ENCODE measurements at regions not wholly inside any gene's neighbourhood (a gene's known extent, or its start where the extent isn't known, plus 50 kb on each side); places are given as distances from the start of the nearest gene placed in this dataset.

- no peak overlapping the region for H2BK15ac ChIP-seq (ENCODE audit: low read depth, low read length)
- H4K91ac ChIP-seq (ENCODE audit: insufficient read length, low read depth, low read length), result no peak overlapping the region
- H3K79me2 ChIP-seq (ENCODE audit: insufficient read depth, low read length), result no peaks in the 10 kb centered on the region
- no peaks in the 10 kb centered on the region for H3K9me3 ChIP-seq (ENCODE audit: control insufficient read depth, low read depth, low read length)
- no peak overlapping the region for H3K27ac ChIP-seq (ENCODE audit: insufficient read length, low read depth, low read length)
- no peaks in the 10 kb centered on the region for H3K27me3 ChIP-seq (ENCODE audit: insufficient read depth, low read length)
- H3K4me1 Mint-ChIP-seq, result peaks cover 21 to 24% of the 10 kb centered on the region in 2 experiments
- H3K4ac ChIP-seq (ENCODE audit: low read depth, low read length), result no peak overlapping the region
- no peak overlapping the region for H3K14ac ChIP-seq (ENCODE audit: insufficient read depth, low read length)
- no peak overlapping the region for H2BK12ac ChIP-seq (ENCODE audit: insufficient read length, low read depth, low read length)
- H3K27me3 Mint-ChIP-seq (ENCODE audit: low read depth), result peaks cover 5% of the 10 kb centered on the region
- H2BK120ac ChIP-seq (ENCODE audit: low read depth, low read length, poor library complexity, severe bottlenecking), result no peak overlapping the region
- H4K5ac ChIP-seq (ENCODE audit: insufficient read length, low read depth, low read length), result no peak overlapping the region
- no peak overlapping the region for H2BK5ac ChIP-seq (ENCODE audit: insufficient read length, low read length)
- no peak overlapping the region for H3K27ac Mint-ChIP-seq
- no peak overlapping the region for H2BK20ac ChIP-seq (ENCODE audit: low read depth, low read length, poor library complexity, severe bottlenecking)
- no peaks in the 10 kb centered on the region for H3K79me1 ChIP-seq (ENCODE audit: insufficient read depth, low read depth, low read length, poor library complexity, severe bottlenecking)
- no peak overlapping the region for H3K18ac ChIP-seq (ENCODE audit: insufficient read length, low read depth, low read length)
- no peak overlapping the region for H2AK5ac ChIP-seq (ENCODE audit: insufficient read length, low read length)
- no peaks in the 10 kb centered on the region for H4K20me1 ChIP-seq (ENCODE audit: control insufficient read depth, insufficient read depth, insufficient read length)
- no peak overlapping the region for H3T11ph ChIP-seq (ENCODE audit: low read length)
- TF ChIP-seq CTCF (conservative IDR thresholded peaks at IDR 0.05), result no peak
- peaks cover 0 to 3% (median 2%) of the 10 kb centered on the region in 3 experiments; a peak in 4 of 7 replicates for H3K36me3 Mint-ChIP-seq (ENCODE audit: insufficient read depth in 1 of 3, low read depth in 3 of 3)
- H3K23ac ChIP-seq (ENCODE audit: insufficient read length, low read depth, low read length), result no peak overlapping the region
- no peak overlapping the region for H3K9ac ChIP-seq (ENCODE audit: extremely low read depth, insufficient read length, low read length)
- H3K23me2 ChIP-seq (ENCODE audit: insufficient read length, low read depth, low read length, poor library complexity, severe bottlenecking), result no peaks in the 10 kb centered on the region
- WGBS (ENCODE audit: extremely low coverage, insufficient read length, low lambda C conversion rate), result no CpG with 5 or more reads among the region's 1 CpG
- no peak overlapping the region for H3K56ac ChIP-seq (ENCODE audit: insufficient read length, low read depth, low read length)
- DNase-seq, result no peak
- H3K4me2 ChIP-seq (ENCODE audit: insufficient read depth, insufficient read length, low read length), result no peak overlapping the region
- H2AFZ ChIP-seq (ENCODE audit: low read length), result no peak overlapping the region
- H4K8ac ChIP-seq (replicated peaks; ENCODE audit: insufficient read length, low read depth, low read length), result no peak overlapping the region
- peaks cover 3 to 4% of the 10 kb centered on the region in 2 experiments; a peak in 4 of 5 replicates for H3K9me3 Mint-ChIP-seq
- no peak overlapping the region for H3K4me3 Mint-ChIP-seq
- H3K4me1 ChIP-seq (ENCODE audit: insufficient read depth, low read length), result no peaks in the 10 kb centered on the region; the same call in 1 of the 2 replicates
Observed at GRCh38 chr3:72034986-72035385, 250.0 kb upstream of the PROK2 start.

Data from H9 (cell line).